GM10248 (cell line): ENCODE measurements at regions not wholly inside any gene's neighbourhood (a gene's known extent, or its start where the extent isn't known, plus 50 kb on each side); places are given as distances from the start of the nearest gene placed in this dataset.
"Not testable (repeated sequence)": the region's sequence is repeated elsewhere in the genome, so short reads cannot be mapped to it uniquely, and the experiment has no call there.

Experiments
- CTCF ChIA-PET: fragments of 300-600 bp; sonication (Branson Sonifier 250); formaldehyde crosslinking; extraction: SDS; loops from one replicate; lab custom pipeline; 2021; ENCODE audit warnings: antibody characterized with exemption; lab: Yijun Ruan, JAX
- POLR2A ChIA-PET: fragments of 350-650 bp; sonication (Branson Sonifier 250); formaldehyde crosslinking; extraction: SDS; loops from one replicate; lab custom pipeline; 2020; ENCODE audit warnings: antibody characterized with exemption; lab: Yijun Ruan, JAX
- DNase-seq: peaks from one replicate; pipeline ENCODE4 v3.0.0; 2012; ENCODE audit errors: extremely low spot score
- TF ChIP-seq, protein P1 (sequence below): IDR thresholded peaks from 2 replicates; pipeline ENCODE4 v1.5.1; 2012; ENCODE audit warnings: mild to moderate bottlenecking, low read depth; ENCODE audit errors: extremely low read depth, missing control alignments, control extremely low read depth

DNA sequence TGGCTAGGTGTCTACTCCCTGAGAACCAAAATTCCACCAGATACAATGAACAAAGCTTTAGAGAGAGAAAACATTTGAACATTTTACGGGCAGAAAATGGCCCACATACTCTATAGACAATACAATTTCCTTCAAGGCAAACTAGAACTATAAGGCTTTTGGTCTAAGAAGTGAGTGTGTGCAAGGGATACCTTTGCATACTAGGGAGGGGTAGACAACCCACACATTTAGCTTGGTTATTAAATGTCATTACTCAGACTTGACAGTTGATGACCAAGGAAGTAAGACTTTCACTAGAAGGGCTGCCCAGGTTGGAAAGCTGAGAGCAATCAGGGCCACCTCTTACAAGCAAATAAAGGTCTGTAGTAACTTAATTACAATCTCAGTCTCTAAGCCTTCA lies 64.0 kb upstream of the PLEKHM1 start:
- DNase-seq, POLR2A ChIA-PET, CTCF ChIA-PET: not testable (repeated sequence)

- CTCF ChIA-PET, POLR2A ChIA-PET, DNase-seq: not testable (repeated sequence)
Observed at GRCh38 chr17:45558821-45559220, 68.3 kb upstream of the PLEKHM1 start.

DNA sequence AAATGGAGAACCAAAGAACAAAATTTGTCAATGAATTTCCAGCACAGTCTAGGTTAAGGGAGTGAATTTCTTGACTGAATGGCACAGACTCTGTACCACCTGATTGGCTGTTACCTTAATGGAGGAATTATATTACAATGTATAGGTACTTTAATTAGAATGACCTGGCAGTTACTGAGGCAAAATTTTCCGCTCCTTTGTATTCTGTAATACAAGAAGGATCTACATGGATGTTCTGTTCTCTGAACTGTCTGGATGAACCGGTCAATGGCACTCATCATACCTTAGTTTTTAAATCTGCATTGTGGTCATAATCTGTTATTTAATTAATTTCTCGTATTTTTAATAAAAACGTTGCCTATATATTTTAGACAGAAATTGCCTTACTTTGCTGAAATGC lies 72.3 kb upstream of the PLEKHM1 start:
- POLR2A ChIA-PET, DNase-seq, CTCF ChIA-PET: not testable (repeated sequence)

DNA sequence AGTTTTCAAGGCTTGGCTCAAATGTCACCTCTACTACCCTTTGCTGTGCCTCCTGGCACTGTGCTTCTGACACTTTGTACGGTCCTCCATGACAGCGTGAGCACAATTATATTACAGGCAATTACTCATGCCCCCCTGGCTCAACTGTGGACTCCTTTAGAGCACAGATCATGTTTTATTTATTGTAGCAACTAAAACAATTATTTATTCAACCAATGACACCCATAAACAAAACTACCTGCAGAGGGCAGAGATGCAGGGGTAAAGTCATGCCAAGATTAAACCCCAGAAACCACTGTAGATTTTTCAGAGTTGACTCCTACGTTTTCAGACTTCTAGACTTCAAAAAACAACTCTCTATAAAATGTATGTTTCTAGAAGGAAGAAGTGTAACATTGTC lies 72.8 kb upstream of the PLEKHM1 start:
- CTCF ChIA-PET, DNase-seq, POLR2A ChIA-PET: not testable (repeated sequence)

DNA sequence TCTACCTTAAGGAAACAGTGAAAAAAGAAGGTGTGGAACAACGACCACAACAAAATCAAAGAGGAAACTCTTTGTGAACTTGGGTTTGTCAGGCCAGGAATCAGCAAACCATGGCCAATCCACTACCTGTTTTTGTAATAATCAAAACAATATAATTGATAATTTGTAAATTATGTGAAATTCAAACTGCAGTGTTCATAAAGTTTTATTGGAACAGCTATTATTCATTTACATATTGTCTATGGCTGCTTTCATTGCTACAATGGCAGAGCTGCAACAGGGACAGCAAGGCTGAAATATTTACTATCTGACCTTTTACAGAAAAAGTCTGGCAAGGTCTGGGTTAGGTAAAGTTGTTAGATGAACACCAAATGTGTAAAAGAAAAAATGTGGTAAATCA lies 77.8 kb upstream of the PLEKHM1 start:
- CTCF ChIA-PET, POLR2A ChIA-PET, DNase-seq: not testable (repeated sequence)

DNA sequence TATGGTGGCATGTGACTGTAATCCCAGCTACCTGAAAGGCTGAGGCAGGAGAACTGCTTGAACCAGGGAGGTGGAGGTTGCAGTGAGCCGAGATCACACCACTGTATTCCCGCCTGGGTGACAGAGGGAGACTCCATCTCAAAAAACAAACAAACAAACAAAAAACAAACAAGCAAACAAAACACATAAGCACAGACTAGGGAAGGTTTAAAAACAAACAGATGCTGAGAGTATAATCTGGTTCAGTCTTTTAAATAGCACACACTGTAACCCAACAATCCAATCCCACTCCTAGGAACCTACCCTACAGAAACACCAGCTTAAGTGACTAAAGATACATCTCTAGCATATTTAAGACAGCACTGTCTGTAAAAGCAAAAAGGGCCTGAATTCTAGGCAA lies 82.8 kb upstream of the PLEKHM1 start:
- DNase-seq, CTCF ChIA-PET, POLR2A ChIA-PET: not testable (repeated sequence)

GRCh38 chr17:45573924-45574770 lies 83.6 kb upstream of the PLEKHM1 start:
- POLR2A ChIA-PET = no interaction called here
- no peak for DNase-seq
- TF ChIP-seq, protein P1, sequence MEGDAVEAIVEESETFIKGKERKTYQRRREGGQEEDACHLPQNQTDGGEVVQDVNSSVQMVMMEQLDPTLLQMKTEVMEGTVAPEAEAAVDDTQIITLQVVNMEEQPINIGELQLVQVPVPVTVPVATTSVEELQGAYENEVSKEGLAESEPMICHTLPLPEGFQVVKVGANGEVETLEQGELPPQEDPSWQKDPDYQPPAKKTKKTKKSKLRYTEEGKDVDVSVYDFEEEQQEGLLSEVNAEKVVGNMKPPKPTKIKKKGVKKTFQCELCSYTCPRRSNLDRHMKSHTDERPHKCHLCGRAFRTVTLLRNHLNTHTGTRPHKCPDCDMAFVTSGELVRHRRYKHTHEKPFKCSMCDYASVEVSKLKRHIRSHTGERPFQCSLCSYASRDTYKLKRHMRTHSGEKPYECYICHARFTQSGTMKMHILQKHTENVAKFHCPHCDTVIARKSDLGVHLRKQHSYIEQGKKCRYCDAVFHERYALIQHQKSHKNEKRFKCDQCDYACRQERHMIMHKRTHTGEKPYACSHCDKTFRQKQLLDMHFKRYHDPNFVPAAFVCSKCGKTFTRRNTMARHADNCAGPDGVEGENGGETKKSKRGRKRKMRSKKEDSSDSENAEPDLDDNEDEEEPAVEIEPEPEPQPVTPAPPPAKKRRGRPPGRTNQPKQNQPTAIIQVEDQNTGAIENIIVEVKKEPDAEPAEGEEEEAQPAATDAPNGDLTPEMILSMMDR = no peak
- CTCF ChIA-PET = interaction anchor here (1.0 kb wide), 1 partner anchor 439 kb away, joined by 3 read pairs; the partner anchor contains the start of gene ACBD4

DNA sequence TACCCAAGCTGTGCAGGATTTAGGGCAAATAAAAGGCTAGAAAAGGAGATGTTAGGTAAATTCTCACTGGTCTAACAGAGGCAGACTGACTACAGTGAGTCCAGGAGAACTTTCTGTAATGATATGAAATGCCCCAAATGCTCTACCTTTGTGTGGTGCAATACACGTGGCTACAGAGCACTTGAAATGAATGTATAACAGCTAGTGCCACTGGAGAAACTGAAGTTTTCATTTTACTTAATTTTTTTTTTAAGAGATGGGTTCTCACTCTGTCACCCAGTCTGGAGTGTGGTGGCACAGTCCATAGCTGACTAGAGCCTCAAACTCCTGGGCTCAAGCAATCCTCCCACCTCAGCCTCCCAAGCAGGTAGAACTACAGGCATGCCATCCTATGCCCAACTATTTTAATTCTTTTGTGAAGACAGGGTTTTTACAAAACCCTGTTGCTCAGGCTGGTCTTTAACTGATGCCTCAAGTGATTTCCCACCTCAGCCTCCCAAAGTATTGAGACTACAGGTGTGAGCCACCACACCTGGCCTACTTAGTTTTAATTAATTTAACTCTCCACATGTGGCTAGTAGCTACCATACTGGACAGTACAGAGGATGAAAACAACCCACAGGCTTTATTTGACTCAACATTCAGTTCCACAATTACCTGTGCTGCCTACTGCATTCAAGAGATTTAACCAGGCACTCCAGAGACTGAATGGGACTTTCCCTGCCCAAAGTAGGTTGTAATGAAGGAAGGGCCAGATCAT lies 84.8 kb upstream of the PLEKHM1 start:
- TF ChIP-seq, protein P1 = no peak
- ChIA-PET CTCF (interaction anchor here (1.0 kb wide), 1 partner anchor 440 kb away, joined by 3 read pairs; the partner anchor contains the start of gene ACBD4), POLR2A (no interaction called here)
- peak; percentile 52 for DNase-seq

GRCh38 chr17:45576527-45577307 lies 86.2 kb upstream of the PLEKHM1 start:
- DNase-seq, CTCF ChIA-PET, POLR2A ChIA-PET: not testable (repeated sequence)

DNA sequence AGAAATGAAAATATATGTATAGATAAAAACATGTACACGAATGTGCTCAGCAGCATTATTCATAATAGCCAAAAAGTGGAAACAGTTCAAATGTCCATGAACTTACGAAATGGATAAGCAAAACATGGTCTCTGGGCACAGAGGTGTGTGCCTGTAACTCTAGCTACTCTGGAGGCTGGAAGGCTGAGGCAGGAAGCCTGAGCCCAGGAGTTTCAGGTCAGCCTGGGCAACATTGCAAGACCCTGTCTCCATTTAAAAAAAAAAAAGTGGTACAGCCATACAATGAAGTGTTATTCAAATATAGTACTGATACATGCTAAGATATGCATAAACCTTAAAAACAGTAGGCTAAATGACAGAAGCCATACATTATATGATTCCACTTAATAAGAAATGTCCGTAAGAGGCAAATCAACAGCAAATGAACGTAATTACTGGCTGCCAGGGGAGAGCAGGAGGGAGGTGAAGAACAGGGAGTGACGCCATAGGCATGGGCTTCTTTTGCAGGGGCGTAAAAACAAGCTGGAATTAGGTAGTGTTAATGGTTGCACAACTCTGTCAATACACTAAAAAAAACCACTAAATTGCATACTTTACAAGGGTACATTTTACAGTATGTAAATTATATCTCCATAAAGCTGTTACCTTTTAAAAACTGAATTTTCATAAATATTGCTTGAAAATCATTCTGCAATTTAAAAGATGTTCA lies 87.2 kb upstream of the PLEKHM1 start:
- ChIA-PET CTCF (no interaction called here), POLR2A (no interaction called here)
- DNase-seq = no peak
- TF ChIP-seq, protein P1 = no peak
